ENCODE measurements at regions not wholly inside any gene's neighbourhood (a gene's known extent, or its start where the extent isn't known, plus 50 kb on each side); places are given as distances from the start of the nearest gene placed in this dataset.

DNA sequence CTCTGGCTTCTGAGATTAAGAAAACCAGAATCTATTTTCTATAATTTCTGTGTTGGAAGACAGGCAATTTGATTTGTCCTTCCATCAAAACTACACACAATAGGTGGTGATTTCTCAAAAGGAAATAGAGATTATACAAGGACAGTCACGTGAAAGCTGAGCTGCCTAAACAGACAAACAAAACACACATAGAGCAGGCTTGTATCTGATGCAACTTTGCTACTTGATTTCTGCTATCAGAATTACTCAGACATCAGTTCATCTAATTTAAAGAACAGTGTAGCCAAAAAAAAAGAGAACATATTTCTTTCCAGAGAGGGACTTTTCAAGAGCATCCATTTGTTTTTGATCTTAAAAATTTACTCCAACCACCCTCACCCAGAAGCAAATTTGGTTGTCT lies 2128.3 kb upstream of the C9orf72 start:
- Mint-ChIP-seq H3K27ac (no peak overlapping the region), H3K36me3 (no peaks in the 10 kb centered on the region), H3K9me3 (peaks cover 0 to 12% of the 10 kb centered on the region in 2 donors)
- no peak for ATAC-seq
- DNase-seq (ENCODE audit: low spot score in 2 of 2): no peak

DNA sequence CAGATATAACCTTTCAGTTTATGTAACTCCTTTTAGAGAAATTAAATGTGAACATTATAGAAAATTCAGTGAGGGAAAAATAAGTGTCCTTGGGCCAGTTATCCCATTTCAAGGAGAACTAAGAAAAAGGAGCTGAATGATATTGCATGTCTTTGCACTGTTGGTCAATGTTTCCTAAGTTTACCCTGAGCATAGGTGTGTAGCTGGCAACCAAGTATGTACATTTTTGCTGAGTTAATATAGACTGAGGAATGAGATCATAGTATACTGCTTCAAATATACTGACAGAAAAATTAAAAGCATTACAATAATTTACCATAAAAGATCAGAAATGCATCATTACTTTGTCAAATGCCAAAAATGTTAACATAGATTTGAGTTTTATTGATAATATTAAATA lies 2128.7 kb upstream of the C9orf72 start:
- DNase-seq (ENCODE audit: low spot score in 2 of 2) (no peak), ATAC-seq (no peak)
- no peak overlapping the region for H3K27ac Mint-ChIP-seq
- no peaks in the 10 kb centered on the region for H3K36me3 Mint-ChIP-seq
- peaks cover 0 to 12% of the 10 kb centered on the region in 2 donors for H3K9me3 Mint-ChIP-seq

GRCh38 chr9:29714860-29715259 lies 2141.6 kb upstream of the C9orf72 start:
- ATAC-seq: no peak

GRCh38 chr9:29717631-29718030 lies 2144.3 kb upstream of the C9orf72 start:
- ATAC-seq: no peak
- Mint-ChIP-seq H3K36me3 (no peaks in the 10 kb centered on the region), H3K27ac (no peak overlapping the region), H3K9me3 (peaks cover 7 to 15% of the 10 kb centered on the region in 2 donors)
- no peak for DNase-seq (ENCODE audit: low spot score in 2 of 2)

More at GRCh38 chr9:29714860-29715259, 2141.6 kb upstream of the C9orf72 start:
- Mint-ChIP-seq H3K9me3 (peaks cover 7 to 15% of the 10 kb centered on the region in 2 donors), H3K27ac (no peak overlapping the region), H3K36me3 (no peaks in the 10 kb centered on the region)
- DNase-seq (ENCODE audit: low spot score in 2 of 2): no peak

GRCh38 chr9:29730163-29730562 lies 2156.9 kb upstream of the C9orf72 start:
- no peak for DNase-seq (ENCODE audit: low spot score in 2 of 2)
- ATAC-seq: no peak
- no peak overlapping the region for H3K27ac Mint-ChIP-seq
- H3K36me3 Mint-ChIP-seq: peaks cover 4 to 13% of the 10 kb centered on the region in 2 donors
- peaks cover 28 to 31% of the 10 kb centered on the region in 2 donors for H3K9me3 Mint-ChIP-seq

GRCh38 chr9:29740518-29740917 lies 2167.2 kb upstream of the C9orf72 start:
- no peaks in the 10 kb centered on the region for H3K36me3 Mint-ChIP-seq
- ATAC-seq (no peak), DNase-seq (ENCODE audit: low spot score in 2 of 2) (no peak)

DNA sequence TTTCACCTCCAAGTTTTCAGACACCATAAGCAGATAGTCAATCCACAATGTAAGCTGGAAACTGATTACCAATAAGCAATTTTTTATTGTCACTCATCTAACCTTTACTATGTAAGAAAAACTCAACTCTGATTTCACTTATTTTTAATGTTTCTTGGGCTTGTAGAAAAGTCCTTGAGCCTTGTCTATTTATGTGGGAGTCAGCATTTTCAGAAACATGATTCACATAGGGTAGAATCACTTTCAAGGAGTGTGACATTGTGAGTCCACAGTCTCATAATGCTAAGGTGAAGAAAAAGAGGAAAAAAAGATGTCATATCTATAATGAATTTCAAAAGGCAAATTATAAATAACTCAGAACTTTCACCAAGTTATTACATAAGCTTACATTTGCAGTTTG lies 2167.9 kb upstream of the C9orf72 start:
- no peak overlapping the region for H3K27ac Mint-ChIP-seq
- peaks cover 3 to 5% of the 10 kb centered on the region in 2 donors for H3K9me3 Mint-ChIP-seq
- DNase-seq (ENCODE audit: low spot score in 2 of 2): no peak
- no peaks in the 10 kb centered on the region for H3K36me3 Mint-ChIP-seq
- no peak for ATAC-seq

More at GRCh38 chr9:29740518-29740917, 2167.2 kb upstream of the C9orf72 start:
- no peak overlapping the region for H3K27ac Mint-ChIP-seq
- peaks cover 3 to 5% of the 10 kb centered on the region in 2 donors for H3K9me3 Mint-ChIP-seq

GRCh38 chr9:29750062-29750461 lies 2176.8 kb upstream of the C9orf72 start:
- no peak overlapping the region for H3K27ac Mint-ChIP-seq
- DNase-seq (ENCODE audit: low spot score in 2 of 2) (no peak), ATAC-seq (no peak)
- H3K9me3 Mint-ChIP-seq: peaks cover 0 to 4% of the 10 kb centered on the region in 2 donors
- H3K36me3 Mint-ChIP-seq: no peaks in the 10 kb centered on the region

- DNase-seq (ENCODE audit: low spot score in 2 of 2) (no peak), ATAC-seq (no peak)
- no peak overlapping the region for H3K27ac Mint-ChIP-seq
- H3K36me3 Mint-ChIP-seq: no peaks in the 10 kb centered on the region
- H3K9me3 Mint-ChIP-seq: peaks cover 0 to 4% of the 10 kb centered on the region in 2 donors
Observed at GRCh38 chr9:29751226-29751625, 2177.9 kb upstream of the C9orf72 start.

DNA sequence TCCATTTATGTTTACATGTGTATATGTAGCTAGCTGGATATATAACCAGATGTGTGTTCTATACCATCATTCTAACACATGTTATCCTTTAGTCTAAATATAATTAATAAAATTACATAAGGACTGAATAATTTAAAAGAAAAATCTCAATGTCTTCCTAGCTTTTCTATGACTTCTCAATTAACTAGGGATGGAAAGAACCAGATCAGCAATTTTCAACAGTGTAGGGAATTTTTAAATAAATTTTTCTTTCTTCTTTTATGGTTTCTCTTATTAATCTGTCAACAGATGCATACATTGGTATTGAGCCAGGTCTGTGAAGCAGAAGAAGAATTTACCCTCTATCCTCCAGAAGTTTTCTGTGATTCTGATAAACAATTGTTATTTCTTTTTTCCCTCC lies 2180.4 kb upstream of the C9orf72 start:
- no peak for ATAC-seq
- Mint-ChIP-seq H3K9me3 (peaks cover 0 to 3% of the 10 kb centered on the region in 2 donors), H3K36me3 (no peaks in the 10 kb centered on the region), H3K27ac (no peak overlapping the region)
- DNase-seq (ENCODE audit: low spot score in 2 of 2): no peak

DNA sequence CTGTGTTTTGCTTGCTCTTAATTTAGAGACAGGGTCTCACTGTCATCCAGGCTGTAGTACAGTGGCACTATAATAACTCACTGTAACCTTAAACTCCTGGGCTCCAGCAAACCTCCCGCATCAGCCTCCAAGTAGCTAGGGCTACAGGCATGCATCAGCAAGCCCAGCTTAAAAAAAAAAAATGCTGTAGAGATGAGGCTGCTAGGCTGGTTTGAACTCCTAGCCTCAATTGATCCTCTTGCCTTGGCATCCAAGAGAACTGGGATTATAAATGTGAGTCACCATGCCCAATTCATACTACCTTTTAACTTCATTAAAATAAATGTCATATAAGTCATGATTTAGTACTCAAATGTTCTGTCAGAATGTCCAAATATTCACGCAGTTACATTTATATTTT lies 2195.7 kb upstream of the C9orf72 start:
- Mint-ChIP-seq H3K27ac (no peak overlapping the region), H3K9me3 (peaks cover 11% of the 10 kb centered on the region in 2 donors), H3K36me3 (no peaks in the 10 kb centered on the region)
- ATAC-seq (no peak), DNase-seq (ENCODE audit: low spot score in 2 of 2) (no peak)

DNA sequence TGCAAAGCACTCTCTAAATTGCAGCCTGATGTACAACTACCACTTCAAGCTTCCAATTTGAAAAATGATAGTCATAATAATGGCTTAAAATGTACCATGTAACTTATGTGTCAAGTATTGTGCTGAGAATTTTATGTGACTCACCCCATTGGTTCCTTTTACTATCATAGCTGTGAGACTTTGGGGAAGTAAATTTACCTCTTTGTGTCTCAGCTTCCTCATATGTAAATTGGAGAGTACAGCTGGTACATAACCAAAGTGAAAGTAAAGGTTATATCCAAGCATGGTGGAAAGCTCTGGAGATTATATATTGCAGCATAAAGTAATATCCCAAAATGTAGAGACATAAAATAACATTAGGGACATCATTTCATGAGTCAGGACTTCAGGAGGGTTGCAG lies 2200.4 kb upstream of the C9orf72 start:
- peaks cover 8 to 9% of the 10 kb centered on the region in 2 donors for H3K9me3 Mint-ChIP-seq
- H3K27ac Mint-ChIP-seq: no peak overlapping the region
- no peak for ATAC-seq
- no peak for DNase-seq (ENCODE audit: low spot score in 2 of 2)
- H3K36me3 Mint-ChIP-seq: no peaks in the 10 kb centered on the region

- Mint-ChIP-seq H3K9me3 (peaks cover 10 to 13% of the 10 kb centered on the region in 2 donors), H3K27ac (no peak overlapping the region), H3K36me3 (no peaks in the 10 kb centered on the region)
- no peak for ATAC-seq
- DNase-seq (ENCODE audit: low spot score in 2 of 2): no peak
Observed at GRCh38 chr9:29775491-29775890, 2202.2 kb upstream of the C9orf72 start.

- ATAC-seq (no peak), DNase-seq (ENCODE audit: low spot score in 2 of 2) (no peak)
- Mint-ChIP-seq H3K27ac (no peak overlapping the region), H3K9me3 (peaks cover 10 to 13% of the 10 kb centered on the region in 2 donors), H3K36me3 (no peaks in the 10 kb centered on the region)
Observed at GRCh38 chr9:29778281-29778849, 2205.1 kb upstream of the C9orf72 start.

DNA sequence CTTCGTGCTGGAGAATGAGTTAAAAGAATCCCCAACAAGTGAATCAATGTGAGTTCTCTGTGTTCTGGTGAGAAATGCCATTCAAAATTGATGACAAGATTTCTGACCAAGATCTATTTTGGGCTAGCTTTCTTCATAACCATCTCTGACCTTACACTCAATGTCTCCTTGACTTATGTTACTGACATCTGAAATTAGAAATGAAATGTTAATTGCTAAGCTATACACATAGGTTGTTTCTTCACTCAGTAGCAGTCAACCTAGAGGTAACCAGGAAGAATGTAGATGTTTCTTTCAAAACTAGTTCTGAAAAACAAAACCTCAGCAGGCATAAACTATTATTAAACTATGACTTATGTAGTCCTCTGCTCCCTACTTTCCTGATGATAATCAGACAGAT lies 2220.7 kb upstream of the C9orf72 start:
- Mint-ChIP-seq H3K9me3 (no peaks in the 10 kb centered on the region), H3K36me3 (no peaks in the 10 kb centered on the region), H3K27ac (no peak overlapping the region)
- ATAC-seq: no peak
- DNase-seq (ENCODE audit: low spot score in 2 of 2): no peak

- no peak for DNase-seq (ENCODE audit: low spot score in 2 of 2)
- H3K27ac Mint-ChIP-seq: no peak overlapping the region
- no peak for ATAC-seq
- no peaks in the 10 kb centered on the region for H3K36me3 Mint-ChIP-seq
- peaks cover 0 to 5% of the 10 kb centered on the region in 2 donors for H3K9me3 Mint-ChIP-seq
Observed at GRCh38 chr9:29796291-29796952, 2223.1 kb upstream of the C9orf72 start.

DNA sequence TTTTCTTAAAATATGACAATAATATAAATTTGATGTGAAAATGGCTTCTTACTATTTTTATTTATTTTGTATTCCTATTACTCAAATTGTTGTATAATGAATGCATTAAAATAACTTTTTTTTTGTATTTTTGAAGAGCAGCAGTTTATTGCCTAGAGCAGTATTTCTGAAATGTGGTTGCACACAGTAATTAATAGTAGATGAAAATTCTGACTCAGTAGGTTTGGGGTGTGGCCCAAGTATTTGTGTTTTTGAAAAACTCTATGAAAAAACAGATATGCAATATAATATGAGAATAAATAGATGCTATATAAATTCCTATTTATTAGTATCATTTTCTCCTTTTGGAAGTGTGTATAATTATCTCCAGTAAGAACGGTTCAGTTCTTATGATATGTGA lies 2225.3 kb upstream of the C9orf72 start:
- DNase-seq (ENCODE audit: low spot score in 2 of 2) (no peak), ATAC-seq (no peak)
- Mint-ChIP-seq H3K27ac (no peak overlapping the region), H3K9me3 (peaks cover 0 to 11% of the 10 kb centered on the region in 2 donors), H3K36me3 (no peaks in the 10 kb centered on the region)

DNA sequence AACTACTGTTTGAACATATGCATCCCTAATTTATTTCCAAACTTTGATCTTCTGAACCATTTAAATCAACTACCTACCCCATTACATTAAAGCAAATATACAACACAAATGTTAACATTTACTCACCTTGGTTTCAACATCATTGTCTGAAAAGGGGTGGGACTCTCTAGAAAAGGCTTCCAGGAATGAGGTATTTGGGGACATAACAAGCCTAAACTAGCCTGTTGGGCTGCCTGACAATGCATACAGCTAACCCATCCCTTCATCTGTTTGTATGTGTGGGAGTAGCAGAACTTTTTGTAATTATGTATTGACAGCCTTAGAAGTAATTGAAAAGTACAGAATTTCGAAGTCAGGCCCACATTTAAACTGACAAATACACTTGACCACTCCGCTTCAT lies 2225.9 kb upstream of the C9orf72 start:
- H3K36me3 Mint-ChIP-seq: no peaks in the 10 kb centered on the region
- H3K9me3 Mint-ChIP-seq: peaks cover 0 to 11% of the 10 kb centered on the region in 2 donors
- ATAC-seq: no peak
- DNase-seq (ENCODE audit: low spot score in 2 of 2): no peak
- H3K27ac Mint-ChIP-seq: no peak overlapping the region
